ENCODE measurements at regions not wholly inside any gene's neighbourhood (a gene's known extent, or its start where the extent isn't known, plus 50 kb on each side); places are given as distances from the start of the nearest gene placed in this dataset.

DNA sequence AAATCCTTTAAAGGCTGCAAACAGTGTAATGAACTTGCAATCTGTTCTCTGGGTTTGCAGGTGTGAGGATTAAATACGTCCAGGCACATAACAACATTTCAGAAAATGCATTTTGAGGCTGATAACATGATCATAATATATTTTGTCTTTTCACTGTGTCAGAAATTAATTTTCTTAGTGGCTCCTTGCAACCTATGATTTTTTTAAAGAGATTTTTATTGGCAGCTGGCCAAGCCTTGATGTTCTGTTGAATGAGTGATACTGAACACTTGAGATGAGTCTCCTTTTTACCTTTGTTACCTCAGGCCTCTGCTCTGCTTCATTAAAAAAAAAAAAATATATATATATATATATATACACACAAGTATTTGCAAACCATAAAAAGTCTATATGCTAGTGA, 68.2 kb upstream of the TENM3 start:
- TF ChIP-seq, protein P1, sequence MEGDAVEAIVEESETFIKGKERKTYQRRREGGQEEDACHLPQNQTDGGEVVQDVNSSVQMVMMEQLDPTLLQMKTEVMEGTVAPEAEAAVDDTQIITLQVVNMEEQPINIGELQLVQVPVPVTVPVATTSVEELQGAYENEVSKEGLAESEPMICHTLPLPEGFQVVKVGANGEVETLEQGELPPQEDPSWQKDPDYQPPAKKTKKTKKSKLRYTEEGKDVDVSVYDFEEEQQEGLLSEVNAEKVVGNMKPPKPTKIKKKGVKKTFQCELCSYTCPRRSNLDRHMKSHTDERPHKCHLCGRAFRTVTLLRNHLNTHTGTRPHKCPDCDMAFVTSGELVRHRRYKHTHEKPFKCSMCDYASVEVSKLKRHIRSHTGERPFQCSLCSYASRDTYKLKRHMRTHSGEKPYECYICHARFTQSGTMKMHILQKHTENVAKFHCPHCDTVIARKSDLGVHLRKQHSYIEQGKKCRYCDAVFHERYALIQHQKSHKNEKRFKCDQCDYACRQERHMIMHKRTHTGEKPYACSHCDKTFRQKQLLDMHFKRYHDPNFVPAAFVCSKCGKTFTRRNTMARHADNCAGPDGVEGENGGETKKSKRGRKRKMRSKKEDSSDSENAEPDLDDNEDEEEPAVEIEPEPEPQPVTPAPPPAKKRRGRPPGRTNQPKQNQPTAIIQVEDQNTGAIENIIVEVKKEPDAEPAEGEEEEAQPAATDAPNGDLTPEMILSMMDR (IDR thresholded peaks at IDR 0.05), result no peak
- TF ChIP-seq POLR2A (IDR thresholded peaks at IDR 0.05), result no peak
